ENCODE measurements at regions not wholly inside any gene's neighbourhood (a gene's known extent, or its start where the extent isn't known, plus 50 kb on each side); places are given as distances from the start of the nearest gene placed in this dataset.

DNA sequence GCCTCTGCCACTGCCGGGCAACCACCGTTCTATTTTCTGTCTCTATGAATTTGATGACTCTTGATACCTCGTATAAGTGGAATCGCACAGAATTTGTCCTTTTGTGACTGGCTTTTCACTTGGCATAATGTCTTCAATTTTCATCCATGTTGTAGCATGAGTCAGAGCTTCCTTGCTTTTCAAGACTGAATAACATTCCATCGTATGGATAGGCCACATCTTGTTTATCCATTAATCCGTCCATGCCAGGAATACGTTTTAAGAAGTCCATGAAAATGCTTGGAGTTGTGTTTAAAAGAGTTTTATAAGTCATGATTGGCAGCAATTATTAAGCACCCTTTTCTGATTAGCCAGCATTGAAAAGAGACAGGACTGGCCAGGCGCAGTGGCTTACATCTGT is 53.6 kb upstream of the CLDN10 start:
- no peak for TF ChIP-seq CTCF (tag by site-specific recombination; IDR thresholded peaks at IDR 0.05)
- TF ChIP-seq ZBTB8A (tag by site-specific recombination; IDR thresholded peaks at IDR 0.05) = no peak
- TF ChIP-seq ZNF2 (tag by site-specific recombination; IDR thresholded peaks at IDR 0.05) = no peak
- TF ChIP-seq PATZ1 (tag by site-specific recombination; IDR thresholded peaks at IDR 0.05) = no peak
- no peak for TF ChIP-seq ZNF830 (tag by site-specific recombination; IDR thresholded peaks at IDR 0.05; ENCODE audit: low read depth)
- no peak for TF ChIP-seq ZFP3 (tag by site-specific recombination; IDR thresholded peaks at IDR 0.05; ENCODE audit: low read depth)
- no peak for TF ChIP-seq BCL11B (tag by site-specific recombination; IDR thresholded peaks at IDR 0.05; ENCODE audit: low read depth)
- no peak for TF ChIP-seq ZNF138 (tag by site-specific recombination; IDR thresholded peaks at IDR 0.05; ENCODE audit: borderline replicate concordance)
- TF ChIP-seq ZNF121 (tag by site-specific recombination; IDR thresholded peaks at IDR 0.05) = no peak
- TF ChIP-seq HOXA7 (CRISPR knock-in tag; IDR thresholded peaks at IDR 0.05; ENCODE audit: borderline replicate concordance) = no peak
- no peak for TF ChIP-seq GLIS2 (tag by site-specific recombination; IDR thresholded peaks at IDR 0.05)
